ENCODE measurements at regions not wholly inside any gene's neighbourhood (a gene's known extent, or its start where the extent isn't known, plus 50 kb on each side); places are given as distances from the start of the nearest gene placed in this dataset.

GRCh38 chr6:24064106-24064505 is 61.9 kb upstream of the NRSN1 start:
- no peak for DNase-seq (ENCODE audit: low spot score in 2 of 2)
- peaks cover 0 to 3% of the 10 kb centered on the region in 2 donors for H3K9me3 ChIP-seq
- no peaks in the 10 kb centered on the region for H3K36me3 ChIP-seq
- peak overlapping the region in 1 of 2 donors; percentile 61 for H3K27ac ChIP-seq
- intact Hi-C loops (cut with DNase I), result loop anchor here (10.0 kb wide), 1 partner anchor 141 kb away; no protein-coding TSS in a partner anchor
- H3K4me1 ChIP-seq, result no peaks in the 10 kb centered on the region
- no peak overlapping the region for H3K4me3 ChIP-seq
- peak in 2 of 3 experiments; percentile 5 to 6 for TF ChIP-seq CTCF (IDR thresholded peaks at IDR 0.05)
- no peaks in the 10 kb centered on the region for H3K27me3 ChIP-seq

- no peak for DNase-seq (ENCODE audit: low spot score in 2 of 2)
These were observed 61.2 kb upstream of the NRSN1 start for GRCh38 chr6:24064832-24065231.

GRCh38 chr6:24069526-24069925 is 56.5 kb upstream of the NRSN1 start:
- Histone ChIP-seq H3K36me3 (no peaks in the 10 kb centered on the region), H3K9me3 (peaks cover 0 to 3% of the 10 kb centered on the region in 2 donors), H3K4me1 (no peaks in the 10 kb centered on the region), H3K27ac (no peak overlapping the region), H3K4me3 (no peak overlapping the region), H3K27me3 (no peaks in the 10 kb centered on the region)
- TF ChIP-seq CTCF (IDR thresholded peaks at IDR 0.05), result no peak
- DNase-seq (ENCODE audit: low spot score in 2 of 2), result no peak
- intact Hi-C loops (cut with DNase I), result loop anchor here (10.0 kb wide), 1 partner anchor 135 kb away; no protein-coding TSS in a partner anchor

More at GRCh38 chr6:24064832-24065231, 61.2 kb upstream of the NRSN1 start:
- Histone ChIP-seq H3K36me3 (no peaks in the 10 kb centered on the region), H3K27me3 (no peaks in the 10 kb centered on the region), H3K4me1 (no peaks in the 10 kb centered on the region), H3K9me3 (peaks cover 0 to 3% of the 10 kb centered on the region in 2 donors), H3K4me3 (no peak overlapping the region), H3K27ac (peak overlapping the region; percentile 58 to 61)
- no peak for TF ChIP-seq CTCF (IDR thresholded peaks at IDR 0.05)
- intact Hi-C loops (cut with DNase I), result loop anchor here (10.0 kb wide), 1 partner anchor 140 kb away; no protein-coding TSS in a partner anchor

GRCh38 chr6:24072038-24072746 is 53.8 kb upstream of the NRSN1 start:
- intact Hi-C loops (cut with DNase I), result no loop called here
- DNase-seq (ENCODE audit: low spot score in 2 of 2), result no peak
- no peak for TF ChIP-seq CTCF (IDR thresholded peaks at IDR 0.05)
- Histone ChIP-seq H3K4me3 (no peak overlapping the region), H3K27ac (no peak overlapping the region), H3K27me3 (no peaks in the 10 kb centered on the region), H3K4me1 (no peaks in the 10 kb centered on the region), H3K36me3 (no peaks in the 10 kb centered on the region), H3K9me3 (no peaks in the 10 kb centered on the region)

- Histone ChIP-seq H3K4me1 (no peaks in the 10 kb centered on the region), H3K4me3 (no peak overlapping the region), H3K9me3 (no peaks in the 10 kb centered on the region), H3K27me3 (no peaks in the 10 kb centered on the region), H3K36me3 (no peaks in the 10 kb centered on the region), H3K27ac (no peak overlapping the region)
- no peak for TF ChIP-seq CTCF (IDR thresholded peaks at IDR 0.05)
- intact Hi-C loops (cut with DNase I), result no loop called here
- no peak for DNase-seq (ENCODE audit: low spot score in 2 of 2)
These were observed 50.0 kb upstream of the NRSN1 start for GRCh38 chr6:24076011-24076410.
